ENCODE measurements at regions not wholly inside any gene's neighbourhood (a gene's known extent, or its start where the extent isn't known, plus 50 kb on each side); places are given as distances from the start of the nearest gene placed in this dataset.

GRCh38 chr3:177838766-177839350 lies 641.6 kb upstream of the TBL1XR1 start:
- TF ChIP-seq CTCF (IDR thresholded peaks at IDR 0.05; ENCODE audit: low read depth, low read length): no peak
- no peak for DNase-seq (ENCODE audit: low read depth, low spot score)
- no peak overlapping the region for H3K4me3 ChIP-seq (ENCODE audit: low read depth, low read length)
- in situ Hi-C loops (cut with HindIII; ENCODE audit: low sequenced_read_pairs): no loop called here

- no peak overlapping the region for H3K4me3 ChIP-seq (ENCODE audit: low read depth, low read length)
- no peak for DNase-seq (ENCODE audit: low read depth, low spot score)
- no peak for TF ChIP-seq CTCF (IDR thresholded peaks at IDR 0.05; ENCODE audit: low read depth, low read length)
- in situ Hi-C loops (cut with HindIII; ENCODE audit: low sequenced_read_pairs): no loop called here
These were observed 645.0 kb upstream of the TBL1XR1 start for GRCh38 chr3:177842302-177842701.

GRCh38 chr3:177842743-177843734 lies 645.8 kb upstream of the TBL1XR1 start:
- DNase-seq (ENCODE audit: low read depth, low spot score): no peak
- H3K4me3 ChIP-seq (ENCODE audit: low read depth, low read length): no peak overlapping the region
- TF ChIP-seq CTCF (IDR thresholded peaks at IDR 0.05; ENCODE audit: low read depth, low read length): no peak
- in situ Hi-C loops (cut with HindIII; ENCODE audit: low sequenced_read_pairs): no loop called here

GRCh38 chr3:177852001-177852807 lies 654.9 kb upstream of the TBL1XR1 start:
- peak; percentile 14 for DNase-seq (ENCODE audit: low read depth, low spot score)
- in situ Hi-C loops (cut with HindIII; ENCODE audit: low sequenced_read_pairs): no loop called here
- TF ChIP-seq CTCF (IDR thresholded peaks at IDR 0.05; ENCODE audit: low read depth, low read length): no peak
- H3K4me3 ChIP-seq (ENCODE audit: low read depth, low read length): no peak overlapping the region

GRCh38 chr3:177855021-177855420 lies 657.7 kb upstream of the TBL1XR1 start:
- in situ Hi-C loops (cut with HindIII; ENCODE audit: low sequenced_read_pairs): no loop called here
- TF ChIP-seq CTCF (IDR thresholded peaks at IDR 0.05; ENCODE audit: low read depth, low read length): no peak
- no peak for DNase-seq (ENCODE audit: low read depth, low spot score)
- no peak overlapping the region for H3K4me3 ChIP-seq (ENCODE audit: low read depth, low read length)

- no peak for DNase-seq (ENCODE audit: low read depth, low spot score)
- TF ChIP-seq CTCF (IDR thresholded peaks at IDR 0.05; ENCODE audit: low read depth, low read length): no peak
- in situ Hi-C loops (cut with HindIII; ENCODE audit: low sequenced_read_pairs): no loop called here
- H3K4me3 ChIP-seq (ENCODE audit: low read depth, low read length): no peak overlapping the region
These were observed 662.9 kb upstream of the TBL1XR1 start for GRCh38 chr3:177860184-177860583.

Data from astrocyte of the spinal cord (primary cell).